Activated T-helper 1 cell treated with anti-CD3 and anti-CD28 coated beads, Interleukin-12 subunit alpha, Interleukin-12 subunit beta, Interleukin-2, Interleukin-4 antibody, amounts not matched to agents 30 ng/mL and 10 ng/mL and 1 ng/mL, durations not matched to agents 14 hours and 24 hours and 36 hours (primary cell): ENCODE measurements at regions not wholly inside any gene's neighbourhood (a gene's known extent, or its start where the extent isn't known, plus 50 kb on each side); places are given as distances from the start of the nearest gene placed in this dataset.
"Not testable (repeated sequence)": the region's sequence is repeated elsewhere in the genome, so short reads cannot be mapped to it uniquely, and the experiment has no call there.

Experiments
- DNase-seq: peaks from one replicate; pipeline ENCODE4 v3.0.0; 2021; ENCODE audit warnings: low spot score
- H3K27ac Mint-ChIP-seq: one replicate; pipeline ENCODE4 v1.8.0; 2021; ENCODE audit warnings: mild to moderate bottlenecking, mixed read lengths
- H3K27me3 Mint-ChIP-seq: one replicate; pipeline ENCODE4 v1.8.0; 2022; ENCODE audit warnings: mild to moderate bottlenecking, moderate library complexity, mixed read lengths; ENCODE audit not compliant: insufficient read depth
- H3K36me3 Mint-ChIP-seq: one replicate; pipeline ENCODE4 v1.8.0; 2021; ENCODE audit warnings: low read depth, mixed read lengths
- H3K4me1 Mint-ChIP-seq: one replicate; pipeline ENCODE4 v1.8.0; 2021; ENCODE audit warnings: low read depth, mixed read lengths
- H3K4me3 Mint-ChIP-seq: one replicate; pipeline ENCODE4 v1.8.0; 2021; ENCODE audit warnings: mild to moderate bottlenecking, moderate library complexity, mixed read lengths
- H3K9me3 Mint-ChIP-seq: one replicate; pipeline ENCODE4 v1.8.0; 2021; ENCODE audit warnings: mixed read lengths
- intact Hi-C: fragments of 100-400 bp; cut with micrococcal nuclease; formaldehyde crosslinking; loops from one replicate; pipeline ENCODE4 v1.15.1; 2024

DNA sequence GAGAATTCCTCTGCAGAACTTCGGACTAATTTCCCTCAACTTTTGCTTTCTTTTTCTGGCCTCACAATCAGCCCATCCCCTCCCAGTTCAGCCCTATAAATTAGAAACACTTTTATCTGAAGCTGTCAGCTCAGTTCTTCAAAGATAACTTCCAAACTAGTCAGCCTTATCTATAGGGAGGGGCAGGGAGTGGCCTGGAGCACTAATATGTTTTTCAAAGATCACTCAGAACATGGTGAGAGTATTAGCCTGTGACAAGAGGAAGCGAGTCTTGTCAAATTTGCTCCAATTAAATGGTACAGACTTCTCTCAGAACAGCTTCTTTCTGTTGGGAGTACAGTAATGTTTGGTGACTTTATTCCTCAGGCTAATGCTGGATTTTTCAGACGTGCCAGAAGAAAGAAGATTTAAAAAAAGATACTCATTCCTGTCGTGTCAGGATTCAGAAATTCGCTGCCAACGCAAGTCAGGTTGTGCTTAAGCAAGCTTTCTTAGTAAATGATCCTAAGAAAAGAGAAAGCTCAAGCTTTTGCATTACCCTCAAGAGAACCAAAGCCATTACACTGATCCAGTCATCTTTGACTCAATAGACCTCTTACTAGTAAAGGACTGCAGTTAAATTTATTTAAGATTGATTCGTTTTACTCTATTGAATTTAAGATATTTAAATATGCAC lies 1033.6 kb downstream of the SLITRK5 start:
- Mint-ChIP-seq H3K27ac (no peak overlapping the region), H3K36me3 (no peaks in the 10 kb centered on the region), H3K27me3 (no peaks in the 10 kb centered on the region), H3K9me3 (peaks cover 16% of the 10 kb centered on the region), H3K4me3 (peak overlapping the region; percentile 8), H3K4me1 (no peaks in the 10 kb centered on the region)
- DNase-seq: no peak
- intact Hi-C loops: no loop called here

DNA sequence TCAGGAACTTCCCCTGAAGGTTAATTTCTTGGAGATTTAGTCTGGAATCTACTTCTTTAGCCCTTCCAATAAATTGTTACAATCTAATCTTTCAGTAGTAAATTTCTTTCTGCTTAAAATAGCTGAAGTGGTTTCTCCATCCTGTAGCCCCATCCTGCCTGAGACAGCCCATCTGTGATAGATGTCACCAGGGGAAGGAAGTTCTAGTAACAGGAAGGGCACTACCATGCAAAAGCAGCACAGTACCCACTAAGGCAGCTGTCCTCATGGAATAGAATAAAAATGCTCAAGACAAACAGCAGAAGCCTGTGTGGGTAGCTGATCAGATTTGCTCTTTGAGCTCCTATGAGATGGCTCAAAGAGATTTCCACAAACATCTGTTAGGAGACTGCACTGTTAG lies 1036.5 kb downstream of the SLITRK5 start:
- DNase-seq: no peak
- no peaks in the 10 kb centered on the region for H3K4me1 Mint-ChIP-seq
- no peak overlapping the region for H3K4me3 Mint-ChIP-seq
- H3K36me3 Mint-ChIP-seq: no peaks in the 10 kb centered on the region
- H3K27ac Mint-ChIP-seq: no peak overlapping the region
- H3K27me3 Mint-ChIP-seq: no peaks in the 10 kb centered on the region
- peaks cover 15% of the 10 kb centered on the region for H3K9me3 Mint-ChIP-seq
- intact Hi-C loops: no loop called here

DNA sequence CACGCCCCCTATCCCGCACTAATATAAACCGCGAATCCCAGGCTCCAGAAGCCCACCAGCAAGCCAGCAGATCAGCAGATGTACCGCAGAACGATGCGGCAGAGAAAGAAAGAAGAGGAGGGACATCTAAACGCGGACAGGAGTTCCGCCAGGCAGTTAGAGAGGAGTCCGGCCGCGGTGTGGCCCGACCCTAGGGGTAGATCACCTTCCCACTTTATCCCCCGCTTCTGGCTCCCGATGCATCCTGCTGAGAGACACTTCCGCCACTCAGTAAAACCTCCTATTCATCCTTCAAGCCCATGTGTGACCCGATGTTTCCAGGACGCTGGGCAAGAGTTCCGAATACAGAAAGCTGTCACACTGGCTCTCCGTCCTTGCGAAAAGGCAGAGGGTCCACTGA lies 1046.8 kb downstream of the SLITRK5 start:
- no peaks in the 10 kb centered on the region for H3K4me1 Mint-ChIP-seq
- no peak overlapping the region for H3K4me3 Mint-ChIP-seq
- DNase-seq: no peak
- no peaks in the 10 kb centered on the region for H3K36me3 Mint-ChIP-seq
- no peaks in the 10 kb centered on the region for H3K27me3 Mint-ChIP-seq
- intact Hi-C loops: no loop called here
- H3K9me3 Mint-ChIP-seq: peaks cover 9% of the 10 kb centered on the region
- H3K27ac Mint-ChIP-seq: no peak overlapping the region

DNA sequence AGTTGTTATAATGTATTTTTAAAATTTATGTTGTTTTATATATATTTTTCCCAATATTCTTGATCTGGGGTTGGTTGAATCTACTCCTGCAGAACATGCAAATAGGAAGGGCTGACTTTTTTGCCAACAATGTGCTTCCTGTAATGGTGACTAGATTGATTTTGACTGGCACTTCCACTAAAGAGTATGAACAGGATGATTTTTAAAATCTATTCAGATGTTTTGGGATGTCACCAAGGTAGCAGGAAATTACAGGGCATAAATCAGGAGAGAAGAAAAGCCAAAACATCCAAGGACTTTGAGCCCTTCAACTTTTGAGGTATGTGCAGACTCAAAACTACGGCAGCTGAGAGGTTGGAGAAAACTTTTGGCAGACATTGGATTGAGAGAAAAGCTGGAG lies 1047.6 kb downstream of the SLITRK5 start:
- intact Hi-C loops: no loop called here
- Mint-ChIP-seq H3K4me1 (no peaks in the 10 kb centered on the region), H3K36me3 (no peaks in the 10 kb centered on the region), H3K4me3 (no peak overlapping the region), H3K27me3 (no peaks in the 10 kb centered on the region), H3K27ac (no peak overlapping the region), H3K9me3 (peaks cover 12% of the 10 kb centered on the region)
- no peak for DNase-seq

DNA sequence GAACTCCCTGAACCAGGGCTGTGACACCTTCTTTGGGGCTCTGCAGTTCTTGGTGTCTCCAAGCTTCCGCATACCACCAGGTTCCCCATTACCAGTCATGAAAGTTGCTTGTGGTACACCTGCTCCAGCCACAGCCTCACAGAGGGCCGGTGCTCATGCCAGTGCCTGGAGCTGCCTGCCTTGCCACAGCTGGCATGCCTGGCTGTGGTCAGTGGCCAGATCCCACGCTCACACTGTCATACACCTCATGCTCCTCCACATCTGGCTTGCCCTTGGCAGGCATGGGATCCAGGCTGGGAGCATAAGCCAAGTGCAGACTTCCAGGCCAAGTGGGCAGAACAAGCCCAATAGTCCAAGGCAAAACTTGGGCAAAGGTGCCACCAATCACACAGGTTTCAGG lies 1054.9 kb downstream of the SLITRK5 start:
- peaks cover 7% of the 10 kb centered on the region for H3K9me3 Mint-ChIP-seq
- DNase-seq: no peak
- H3K27ac Mint-ChIP-seq: no peak overlapping the region
- H3K4me1 Mint-ChIP-seq: no peaks in the 10 kb centered on the region
- H3K4me3 Mint-ChIP-seq: no peak overlapping the region
- intact Hi-C loops: no loop called here
- H3K27me3 Mint-ChIP-seq: no peaks in the 10 kb centered on the region
- no peaks in the 10 kb centered on the region for H3K36me3 Mint-ChIP-seq

DNA sequence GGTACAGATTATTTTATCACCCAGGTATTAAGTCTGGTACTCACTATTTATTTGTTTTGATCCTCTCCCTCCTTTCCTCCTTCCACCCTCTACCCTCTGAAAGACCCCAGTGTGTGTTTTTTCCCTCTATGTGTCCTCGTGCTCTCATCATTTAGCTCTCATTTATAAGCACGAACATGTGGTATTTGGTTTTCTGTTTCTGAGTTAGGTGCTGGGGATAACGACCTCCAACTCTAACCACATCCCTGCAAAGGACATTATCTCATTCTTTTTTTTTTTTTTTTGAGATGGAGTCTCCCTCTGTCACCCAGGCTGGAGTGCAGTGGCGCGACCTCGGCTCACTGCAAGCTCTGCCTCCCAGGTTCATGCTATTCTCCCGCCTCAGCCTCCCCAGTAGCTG lies 1056.1 kb downstream of the SLITRK5 start:
- intact Hi-C loops, H3K27me3 Mint-ChIP-seq: not testable (repeated sequence)

DNA sequence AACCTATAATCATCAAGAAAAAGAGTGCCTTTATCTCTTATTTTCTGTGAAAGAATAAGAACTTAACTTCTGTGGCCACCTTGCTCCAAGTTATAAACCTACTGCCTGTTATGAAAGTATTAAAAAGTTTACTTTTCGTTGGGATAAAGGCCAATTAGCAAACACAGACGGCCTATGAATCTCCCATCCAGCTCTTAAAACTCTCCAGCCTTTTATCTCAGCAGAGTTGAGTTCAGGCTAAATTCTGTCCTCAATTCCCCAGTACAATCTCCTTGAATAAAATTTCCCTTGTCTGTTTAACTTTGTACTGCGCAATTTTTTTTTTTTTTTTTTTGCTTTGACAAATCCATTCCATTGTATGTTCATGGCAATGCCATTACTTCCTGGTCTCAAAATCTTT lies 1058.4 kb downstream of the SLITRK5 start:
- no peaks in the 10 kb centered on the region for H3K27me3 Mint-ChIP-seq
- H3K27ac Mint-ChIP-seq: no peak overlapping the region
- no peaks in the 10 kb centered on the region for H3K4me1 Mint-ChIP-seq
- intact Hi-C loops: no loop called here
- no peak for DNase-seq
- H3K9me3 Mint-ChIP-seq: no peaks in the 10 kb centered on the region
- no peaks in the 10 kb centered on the region for H3K36me3 Mint-ChIP-seq
- H3K4me3 Mint-ChIP-seq: no peak overlapping the region

More for the DNA sequence above, 1056.1 kb downstream of the SLITRK5 start:
- H3K9me3 Mint-ChIP-seq, DNase-seq, H3K4me3 Mint-ChIP-seq, H3K36me3 Mint-ChIP-seq, H3K4me1 Mint-ChIP-seq, H3K27ac Mint-ChIP-seq: not testable (repeated sequence)

DNA sequence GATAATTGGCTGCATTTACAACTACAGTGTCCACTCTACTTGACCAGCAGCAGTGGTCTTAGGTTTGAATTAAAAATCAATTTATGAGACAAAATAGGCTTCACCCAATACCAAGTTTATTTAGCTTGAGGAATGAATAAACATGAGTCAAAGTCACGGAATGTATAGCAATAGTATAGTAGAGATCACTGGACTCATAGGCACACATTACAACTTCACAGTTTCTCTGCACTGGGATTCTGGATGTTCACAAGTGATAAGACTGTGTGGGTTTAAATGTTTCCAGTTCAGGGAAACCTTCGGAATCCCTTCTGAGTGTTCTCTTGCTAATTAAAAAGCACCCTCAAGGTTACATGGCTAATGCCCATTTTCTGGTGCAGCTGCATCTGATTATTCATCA lies 1064.9 kb downstream of the SLITRK5 start:
- Mint-ChIP-seq H3K27me3 (no peaks in the 10 kb centered on the region), H3K9me3 (no peaks in the 10 kb centered on the region), H3K4me3 (no peak overlapping the region), H3K4me1 (no peaks in the 10 kb centered on the region), H3K36me3 (no peaks in the 10 kb centered on the region), H3K27ac (no peak overlapping the region)
- intact Hi-C loops: no loop called here
- no peak for DNase-seq

DNA sequence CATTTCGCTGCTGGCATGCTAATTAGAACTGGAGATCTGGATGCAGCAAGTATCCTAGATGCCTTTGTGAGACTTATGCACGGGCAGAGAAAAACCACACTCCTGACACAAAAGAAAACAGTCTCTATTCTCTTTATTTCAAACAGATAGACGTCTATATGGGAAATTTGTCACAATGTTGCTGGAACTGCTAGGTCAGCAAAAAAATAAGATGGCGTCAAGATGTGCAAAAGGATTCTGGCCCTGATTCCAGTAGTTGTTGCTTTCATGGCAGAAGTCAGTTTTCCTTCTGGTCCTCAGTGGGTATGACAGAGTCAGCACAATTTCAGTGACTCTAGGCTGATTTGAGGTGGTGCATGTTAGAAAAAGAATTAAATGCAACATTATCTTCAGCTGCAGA lies 1068.0 kb downstream of the SLITRK5 start:
- intact Hi-C loops: no loop called here
- Mint-ChIP-seq H3K36me3 (no peaks in the 10 kb centered on the region), H3K9me3 (no peaks in the 10 kb centered on the region), H3K27me3 (no peaks in the 10 kb centered on the region), H3K4me3 (no peak overlapping the region), H3K27ac (no peak overlapping the region), H3K4me1 (no peaks in the 10 kb centered on the region)
- DNase-seq: no peak

DNA sequence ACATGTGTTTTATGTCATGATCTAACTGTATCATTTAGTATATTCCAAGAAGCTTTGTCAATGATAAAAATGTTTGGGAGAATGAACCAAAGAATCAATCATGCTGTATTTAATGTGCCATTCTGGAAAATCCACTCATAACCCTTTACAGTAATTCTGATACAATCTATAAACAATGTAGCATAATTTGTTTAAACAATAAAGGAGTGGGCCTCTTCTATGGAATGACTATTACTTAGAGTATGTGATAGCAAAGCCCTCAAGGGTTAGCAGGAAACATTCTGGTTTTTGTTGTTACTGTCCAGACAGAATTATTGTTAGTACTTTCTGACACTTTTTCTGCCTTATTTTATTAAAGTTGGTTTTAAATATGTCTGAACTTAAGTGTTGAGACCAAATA lies 1073.1 kb downstream of the SLITRK5 start:
- Mint-ChIP-seq H3K36me3 (no peaks in the 10 kb centered on the region), H3K4me1 (no peaks in the 10 kb centered on the region), H3K9me3 (no peaks in the 10 kb centered on the region), H3K27me3 (no peaks in the 10 kb centered on the region), H3K27ac (no peak overlapping the region), H3K4me3 (no peak overlapping the region)
- DNase-seq: no peak
- intact Hi-C loops: no loop called here

DNA sequence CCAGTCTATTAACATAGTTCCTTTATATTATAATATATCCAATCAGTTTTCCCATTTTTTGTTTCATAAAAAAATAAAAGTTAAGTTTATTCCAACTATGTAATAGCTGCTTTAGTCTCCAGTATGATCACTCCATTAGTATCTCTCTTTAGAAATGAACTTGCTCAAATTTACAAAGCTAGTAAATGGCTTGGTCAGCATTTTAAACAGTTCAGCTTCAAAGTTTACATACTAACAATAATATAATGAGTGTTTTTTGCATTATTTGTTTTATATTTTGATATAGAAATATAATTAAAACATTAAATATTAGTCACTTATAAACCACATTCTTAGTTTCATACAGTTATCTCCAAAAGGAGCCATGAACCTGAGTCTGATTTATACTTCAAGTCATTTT lies 1073.8 kb downstream of the SLITRK5 start:
- H3K27ac Mint-ChIP-seq: no peak overlapping the region
- H3K4me1 Mint-ChIP-seq: no peaks in the 10 kb centered on the region
- no peaks in the 10 kb centered on the region for H3K27me3 Mint-ChIP-seq
- H3K4me3 Mint-ChIP-seq: no peak overlapping the region
- H3K9me3 Mint-ChIP-seq: no peaks in the 10 kb centered on the region
- intact Hi-C loops: no loop called here
- DNase-seq: no peak
- H3K36me3 Mint-ChIP-seq: no peaks in the 10 kb centered on the region

DNA sequence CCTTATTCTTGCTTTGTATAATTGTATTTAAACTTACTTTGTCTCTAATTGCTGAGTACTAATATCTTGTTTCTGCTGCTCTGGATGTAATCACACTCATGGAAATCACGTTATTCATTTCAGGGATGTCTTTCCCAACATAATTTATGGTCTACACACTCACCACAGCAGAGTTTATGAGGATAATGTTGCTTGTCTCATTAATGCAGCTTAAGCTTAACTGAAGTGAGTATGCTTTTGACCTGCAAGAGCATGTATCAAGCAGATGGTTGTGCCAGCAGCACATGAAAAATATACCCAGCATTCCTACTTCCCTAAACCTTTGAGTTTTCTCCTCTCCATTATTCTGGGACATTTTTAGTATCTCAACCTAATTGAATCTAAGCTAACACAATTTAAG lies 1080.9 kb downstream of the SLITRK5 start:
- H3K27me3 Mint-ChIP-seq: no peaks in the 10 kb centered on the region
- H3K27ac Mint-ChIP-seq: no peak overlapping the region
- no peaks in the 10 kb centered on the region for H3K9me3 Mint-ChIP-seq
- H3K4me3 Mint-ChIP-seq: no peak overlapping the region
- DNase-seq: no peak
- no peaks in the 10 kb centered on the region for H3K4me1 Mint-ChIP-seq
- intact Hi-C loops: no loop called here
- no peaks in the 10 kb centered on the region for H3K36me3 Mint-ChIP-seq

DNA sequence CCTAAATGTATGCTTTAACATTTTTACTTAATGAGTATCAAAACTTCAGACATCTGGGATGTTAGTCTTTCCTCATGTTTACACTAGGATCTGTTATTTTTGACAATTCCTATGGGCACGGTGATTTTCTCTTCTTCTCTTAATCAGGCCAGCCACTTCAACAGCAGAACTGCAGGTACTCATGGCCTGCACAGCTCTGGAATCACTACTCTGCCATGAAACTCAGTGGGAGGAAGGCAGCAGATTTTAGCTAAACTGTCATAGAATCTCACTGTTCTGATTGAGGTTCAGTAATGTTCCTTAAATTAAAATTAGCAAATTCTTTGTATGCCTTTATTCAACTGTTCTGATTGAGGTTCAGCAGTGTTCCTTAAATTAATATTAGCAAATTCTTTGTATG lies 1083.0 kb downstream of the SLITRK5 start:
- Mint-ChIP-seq H3K27ac (no peak overlapping the region), H3K27me3 (no peaks in the 10 kb centered on the region), H3K9me3 (peaks cover 4% of the 10 kb centered on the region), H3K36me3 (no peaks in the 10 kb centered on the region), H3K4me1 (no peaks in the 10 kb centered on the region), H3K4me3 (no peak overlapping the region)
- DNase-seq: no peak
- intact Hi-C loops: no loop called here

DNA sequence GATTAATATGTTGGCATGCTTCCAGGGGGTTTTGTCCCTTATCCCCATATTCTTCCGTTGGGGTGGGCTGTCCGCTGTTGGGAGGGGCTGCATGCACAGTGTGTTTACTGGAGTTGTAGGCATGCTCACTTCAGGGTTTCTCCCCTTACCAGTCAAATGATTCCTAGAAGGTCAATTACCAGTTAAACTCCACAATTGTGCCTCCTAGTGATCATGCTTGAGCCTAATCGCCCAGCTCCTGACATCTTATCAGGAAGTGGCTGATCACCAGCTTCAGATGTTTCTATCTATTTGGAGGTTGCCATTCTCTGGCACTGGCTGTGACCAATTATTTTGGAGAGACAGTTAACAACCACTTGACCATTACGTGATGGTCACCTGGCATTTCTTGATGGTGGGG lies 1090.0 kb downstream of the SLITRK5 start:
- Mint-ChIP-seq H3K9me3 (peaks cover 4% of the 10 kb centered on the region), H3K27ac (no peak overlapping the region), H3K27me3 (no peaks in the 10 kb centered on the region), H3K4me3 (no peak overlapping the region), H3K36me3 (no peaks in the 10 kb centered on the region), H3K4me1 (no peaks in the 10 kb centered on the region)
- DNase-seq: no peak
- intact Hi-C loops: no loop called here
